ENCODE measurements at regions not wholly inside any gene's neighbourhood (a gene's known extent, or its start where the extent isn't known, plus 50 kb on each side); places are given as distances from the start of the nearest gene placed in this dataset.

GRCh38 chrX:144327495-144327894 lies 443.6 kb downstream of the UBE2NL start:
- no peaks in the 10 kb centered on the region for H3K36me3 ChIP-seq
- H3K27me3 ChIP-seq = no peaks in the 10 kb centered on the region
- H3K9me3 ChIP-seq = no peaks in the 10 kb centered on the region
- TF ChIP-seq POLR2AphosphoS5 (IDR thresholded peaks at IDR 0.05; ENCODE audit: insufficient read depth in 1 of 2, low read depth in 1 of 2) = no peak
- TF ChIP-seq CTCF (IDR thresholded peaks at IDR 0.05) = no peak
- TF ChIP-seq POLR2A (IDR thresholded peaks at IDR 0.05) = no peak
- H3K27ac ChIP-seq = no peak overlapping the region
- no peak overlapping the region for H3K4me3 ChIP-seq
- intact Hi-C loops (cut with DNase I) = no loop called here
- no peak for DNase-seq (ENCODE audit: extremely low spot score in 2 of 2)
- no peaks in the 10 kb centered on the region for H3K4me1 ChIP-seq

GRCh38 chrX:144333429-144333828 lies 449.6 kb downstream of the UBE2NL start:
- intact Hi-C loops (cut with DNase I) = no loop called here
- Histone ChIP-seq H3K4me1 (no peaks in the 10 kb centered on the region), H3K4me3 (no peak overlapping the region), H3K27me3 (no peaks in the 10 kb centered on the region), H3K36me3 (no peaks in the 10 kb centered on the region), H3K9me3 (no peaks in the 10 kb centered on the region), H3K27ac (no peak overlapping the region)
- DNase-seq (ENCODE audit: extremely low spot score in 2 of 2) = no peak
- no peak for TF ChIP-seq CTCF (IDR thresholded peaks at IDR 0.05)
- no peak for TF ChIP-seq POLR2A (IDR thresholded peaks at IDR 0.05)
- no peak for TF ChIP-seq POLR2AphosphoS5 (IDR thresholded peaks at IDR 0.05; ENCODE audit: insufficient read depth in 1 of 2, low read depth in 1 of 2)

- Histone ChIP-seq H3K4me1 (no peaks in the 10 kb centered on the region), H3K9me3 (no peaks in the 10 kb centered on the region), H3K27me3 (no peaks in the 10 kb centered on the region), H3K27ac (no peak overlapping the region), H3K4me3 (no peak overlapping the region), H3K36me3 (no peaks in the 10 kb centered on the region)
- TF ChIP-seq CTCF (IDR thresholded peaks at IDR 0.05) (no peak), POLR2A (IDR thresholded peaks at IDR 0.05) (no peak), POLR2AphosphoS5 (IDR thresholded peaks at IDR 0.05; ENCODE audit: insufficient read depth in 1 of 2, low read depth in 1 of 2) (no peak)
- intact Hi-C loops (cut with DNase I) = no loop called here
- no peak for DNase-seq (ENCODE audit: extremely low spot score in 2 of 2)
These were observed 450.7 kb downstream of the UBE2NL start for GRCh38 chrX:144334577-144334976.

- no peaks in the 10 kb centered on the region for H3K27me3 ChIP-seq
- intact Hi-C loops (cut with DNase I) = no loop called here
- no peak for DNase-seq (ENCODE audit: extremely low spot score in 2 of 2)
- H3K9me3 ChIP-seq = no peaks in the 10 kb centered on the region
- TF ChIP-seq POLR2AphosphoS5 (IDR thresholded peaks at IDR 0.05; ENCODE audit: insufficient read depth in 1 of 2, low read depth in 1 of 2) (no peak), CTCF (IDR thresholded peaks at IDR 0.05) (no peak), POLR2A (IDR thresholded peaks at IDR 0.05) (no peak)
- no peaks in the 10 kb centered on the region for H3K36me3 ChIP-seq
- no peak overlapping the region for H3K27ac ChIP-seq
- H3K4me3 ChIP-seq = no peak overlapping the region
- no peaks in the 10 kb centered on the region for H3K4me1 ChIP-seq
These were observed 451.5 kb downstream of the UBE2NL start for GRCh38 chrX:144335402-144335801.

- TF ChIP-seq POLR2AphosphoS5 (IDR thresholded peaks at IDR 0.05; ENCODE audit: insufficient read depth in 1 of 2, low read depth in 1 of 2) (no peak), CTCF (IDR thresholded peaks at IDR 0.05) (no peak), POLR2A (IDR thresholded peaks at IDR 0.05) (no peak)
- H3K4me3 ChIP-seq = no peak overlapping the region
These were observed 495.3 kb downstream of the UBE2NL start for GRCh38 chrX:144379156-144379555.

More at GRCh38 chrX:144379156-144379555, 495.3 kb downstream of the UBE2NL start:
- no peaks in the 10 kb centered on the region for H3K9me3 ChIP-seq
- H3K36me3 ChIP-seq = no peaks in the 10 kb centered on the region
- intact Hi-C loops (cut with DNase I) = no loop called here
- no peak for DNase-seq (ENCODE audit: extremely low spot score in 2 of 2)
- no peaks in the 10 kb centered on the region for H3K4me1 ChIP-seq
- H3K27ac ChIP-seq = no peak overlapping the region
- no peaks in the 10 kb centered on the region for H3K27me3 ChIP-seq
